Neural cell (in vitro differentiated cells): ENCODE measurements at regions not wholly inside any gene's neighbourhood (a gene's known extent, or its start where the extent isn't known, plus 50 kb on each side); places are given as distances from the start of the nearest gene placed in this dataset.

ENCODE experiments used
- H2AFZ ChIP-seq: fragments of 200-600, 300-800 bp; sonication (generic), shearing (Covaris generic); 2 replicates; pipeline ENCODE4 v1.6.0; 2014; ENCODE audit warnings: low read depth, mild to moderate bottlenecking, antibody characterized with exemption, low read length, moderate library complexity
- H3F3A ChIP-seq: fragments of 200-600 bp; shearing (Covaris generic); 2 replicates; pipeline ENCODE4 v1.6.1; 2016; ENCODE audit warnings: mild to moderate bottlenecking, moderate library complexity, mixed read lengths, antibody characterized with exemption, low read length; ENCODE audit not compliant: insufficient read depth, poor library complexity, severe bottlenecking
- H3K27ac ChIP-seq: fragments of 200-600, 300-800 bp; sonication (generic), shearing (Covaris generic); 2 replicates; pipeline ENCODE4 v1.5.1; 2014; ENCODE audit warnings: mild to moderate bottlenecking, low read length, moderate library complexity
- H3K27me3 ChIP-seq: fragments of 300-800, 200-600 bp; sonication (generic), shearing (Covaris generic); 2 replicates; pipeline ENCODE4 v1.6.0; 2014; ENCODE audit warnings: mild to moderate bottlenecking, low read depth, low read length, moderate library complexity; ENCODE audit not compliant: insufficient read depth
- H3K36me3 ChIP-seq: fragments of 300-800, 200-600 bp; sonication (generic), shearing (Covaris generic); 2 replicates; pipeline ENCODE4 v1.5.1; 2014; ENCODE audit warnings: mild to moderate bottlenecking, antibody characterized with exemption, low read length, moderate library complexity; ENCODE audit not compliant: insufficient read depth
- H3K4me2 ChIP-seq: fragments of 300-800, 200-600 bp; sonication (generic), shearing (Covaris generic); 2 replicates; pipeline ENCODE4 v1.6.0; 2014; ENCODE audit warnings: mild to moderate bottlenecking, low read length
- H3K4me3 ChIP-seq: fragments of 300-800, 200-600 bp; sonication (generic), shearing (Covaris generic); 2 replicates; pipeline ENCODE4 v1.5.1; 2014; ENCODE audit warnings: mild to moderate bottlenecking, low read length, moderate library complexity
- H3K79me2 ChIP-seq: fragments of 200-600 bp; shearing (Covaris generic); replicated peaks from 2 replicates; pipeline ENCODE4 v1.6.0; 2014; ENCODE audit warnings: mild to moderate bottlenecking, low read length, moderate library complexity; ENCODE audit not compliant: insufficient read depth
- H3K9ac ChIP-seq: fragments of 300-800, 200-600 bp; sonication (generic), shearing (Covaris generic); 2 replicates; pipeline ENCODE4 v1.6.1; 2016; ENCODE audit warnings: mild to moderate bottlenecking, low read length, mixed read lengths
- H3K9me2 ChIP-seq: fragments of 200-600 bp; shearing (Covaris generic); 2 replicates; pipeline ENCODE4 v1.6.1; 2016; ENCODE audit warnings: mild to moderate bottlenecking, low read length, mixed read lengths; ENCODE audit not compliant: insufficient read depth
- H3K9me3 ChIP-seq: fragments of 200-600, 300-800 bp; sonication (generic), shearing (Covaris generic); 2 replicates; pipeline ENCODE4 v1.6.1; 2016; ENCODE audit warnings: mild to moderate bottlenecking, mixed run types, low read length, moderate library complexity, mixed read lengths
- H4K20me1 ChIP-seq: fragments of 200-600 bp; shearing (Covaris generic); 2 replicates; pipeline ENCODE4 v1.6.1; 2016; ENCODE audit warnings: mild to moderate bottlenecking, mixed run types; ENCODE audit not compliant: insufficient read depth
- CTCF ChIP-seq: fragments of 450-650 bp; IDR thresholded peaks from 2 replicates; pipeline ENCODE4 v1.5.1; 2014; ENCODE audit warnings: antibody characterized with exemption, mild to moderate bottlenecking, moderate library complexity; ENCODE audit not compliant: poor library complexity, severe bottlenecking
- EP300 ChIP-seq: fragments of 450-650 bp; conservative IDR thresholded peaks from 2 replicates; pipeline ENCODE4 v1.6.1; 2014; ENCODE audit warnings: antibody characterized with exemption, mild to moderate bottlenecking, moderate library complexity; ENCODE audit not compliant: poor library complexity, severe bottlenecking
- EZH2 ChIP-seq: fragments of 200-600, 300-800 bp; shearing (Covaris generic), sonication (generic); IDR thresholded peaks from 2 replicates; pipeline ENCODE4 v1.6.1; 2014; ENCODE audit warnings: antibody characterized with exemption, low read length, borderline replicate concordance, mild to moderate bottlenecking; ENCODE audit not compliant: insufficient read depth, poor library complexity, severe bottlenecking
- MXI1 ChIP-seq: fragments of 450-650 bp; conservative IDR thresholded peaks from 2 replicates; pipeline ENCODE4 v1.6.1; 2014; ENCODE audit warnings: antibody characterized with exemption, mild to moderate bottlenecking; ENCODE audit not compliant: poor library complexity, severe bottlenecking
- POLR2AphosphoS5 ChIP-seq: IDR thresholded peaks from 2 replicates; pipeline ENCODE4 v1.6.1; 2012
- RAD21 ChIP-seq: fragments of 450-650 bp; conservative IDR thresholded peaks from 2 replicates; pipeline ENCODE4 v1.6.1; 2014; ENCODE audit warnings: antibody characterized with exemption, mild to moderate bottlenecking, moderate library complexity
- REST ChIP-seq: IDR thresholded peaks from 2 replicates; pipeline ENCODE4 v1.6.1; 2012; ENCODE audit warnings: borderline replicate concordance
- SMC3 ChIP-seq: fragments of 450-650 bp; conservative IDR thresholded peaks from 2 replicates; pipeline ENCODE4 v1.6.1; 2014; ENCODE audit warnings: antibody characterized with exemption, mild to moderate bottlenecking, moderate library complexity; ENCODE audit not compliant: poor library complexity
- TAF1 ChIP-seq: IDR thresholded peaks from 2 replicates; pipeline ENCODE4 v1.6.1; 2012; ENCODE audit warnings: low read depth

- no peaks in the 10 kb centered on the region for H3F3A ChIP-seq
- no peak overlapping the region for H3K4me2 ChIP-seq
- H3K9me3 ChIP-seq: no peaks in the 10 kb centered on the region
- no peaks in the 10 kb centered on the region for H3K27me3 ChIP-seq
- H3K27ac ChIP-seq: no peak overlapping the region
- H3K79me2 ChIP-seq: no peaks in the 10 kb centered on the region
- H3K4me3 ChIP-seq: no peak overlapping the region
- TF ChIP-seq CTCF (no peak), SMC3 (no peak), POLR2AphosphoS5 (no peak)
- H3K9me2 ChIP-seq: no peaks in the 10 kb centered on the region
- H3K9ac ChIP-seq: no peak overlapping the region
- no peak overlapping the region for H2AFZ ChIP-seq
- H4K20me1 ChIP-seq: no peaks in the 10 kb centered on the region
- H3K36me3 ChIP-seq: no peaks in the 10 kb centered on the region
These were observed 155.3 kb downstream of the MRM1 start for GRCh38 chr17:36756695-36757094.

- H3F3A ChIP-seq: no peaks in the 10 kb centered on the region
- no peak overlapping the region for H2AFZ ChIP-seq
- H3K9me2 ChIP-seq: no peaks in the 10 kb centered on the region
- no peaks in the 10 kb centered on the region for H3K27me3 ChIP-seq
- H3K36me3 ChIP-seq: no peaks in the 10 kb centered on the region
- no peak overlapping the region for H3K27ac ChIP-seq
- H3K9me3 ChIP-seq: no peaks in the 10 kb centered on the region
- H4K20me1 ChIP-seq: no peaks in the 10 kb centered on the region
- H3K4me3 ChIP-seq: no peak overlapping the region
- H3K4me2 ChIP-seq: no peak overlapping the region
- H3K9ac ChIP-seq: no peak overlapping the region
- TF ChIP-seq REST: no peak
- no peak for TF ChIP-seq POLR2AphosphoS5
- no peak for TF ChIP-seq SMC3
- TF ChIP-seq CTCF: no peak
- TF ChIP-seq EZH2: no peak
- TF ChIP-seq TAF1: no peak
- no peak for TF ChIP-seq EP300
- TF ChIP-seq RAD21: no peak
- no peak for TF ChIP-seq MXI1
- no peaks in the 10 kb centered on the region for H3K79me2 ChIP-seq
These were observed 159.0 kb downstream of the MRM1 start for GRCh38 chr17:36760425-36760824.
